PC-9 (cell line): ENCODE measurements at regions not wholly inside any gene's neighbourhood (a gene's known extent, or its start where the extent isn't known, plus 50 kb on each side); places are given as distances from the start of the nearest gene placed in this dataset.

Experiments used
- BruUV-seq: library from RNA; stranded (reverse); fragments of 400-500 nt; replicated peaks from 2 replicates; lab custom pipeline; 2021; lab: Mats Ljungman, UMichigan
- CTCF ChIA-PET: fragments of 300-600 bp; sonication (Branson Sonifier 250); formaldehyde crosslinking; loops from one replicate; lab custom pipeline; 2022; ENCODE audit warnings: antibody characterized with exemption; lab: Charles Lee
- POLR2A ChIA-PET: fragments of 300-600 bp; sonication (Branson Sonifier 250); formaldehyde crosslinking; loops from one replicate; lab custom pipeline; 2022; ENCODE audit warnings: antibody characterized with exemption; ENCODE audit not compliant: unreplicated experiment; lab: Charles Lee
- DNase-seq, 2 experiments: peaks; one replicate each; pipeline versions ENCODE4 v3.0.0 to v3.0.0-alpha.2; 2015 to 2022; ENCODE audit warnings: mixed read lengths in 1 of 2
- H2AFZ ChIP-seq: fragments of 200-600 bp; sonication (generic); 2 replicates; pipeline ENCODE4 v1.8.1; 2017; ENCODE audit warnings: antibody characterized with exemption
- H3F3A ChIP-seq: fragments of 200-600 bp; sonication (generic); 2 replicates; pipeline ENCODE4 v1.8.1; 2017; ENCODE audit warnings: antibody characterized with exemption, mild to moderate bottlenecking, low read depth; ENCODE audit not compliant: insufficient read depth
- H3K27ac ChIP-seq: fragments of 200-600 bp; sonication (generic); 2 replicates; pipeline ENCODE4 v1.6.1; 2016; ENCODE audit warnings: mixed run types
- H3K27me3 ChIP-seq: fragments of 200-600 bp; sonication (generic); 2 replicates; pipeline ENCODE4 v1.6.1; 2016; ENCODE audit warnings: low read depth, mixed run types; ENCODE audit not compliant: insufficient read depth
- H3K36me3 ChIP-seq: fragments of 200-600 bp; sonication (generic); 2 replicates; pipeline ENCODE4 v1.6.1; 2016; ENCODE audit warnings: low read depth, mixed run types
- H3K4me1 ChIP-seq: fragments of 200-600 bp; sonication (generic); replicated peaks from 2 replicates; pipeline ENCODE4 v1.6.1; 2016; ENCODE audit warnings: mixed run types; ENCODE audit not compliant: insufficient read depth
- H3K4me2 ChIP-seq: fragments of 200-600 bp; sonication (generic); 2 replicates; pipeline ENCODE4 v1.6.1; 2017; ENCODE audit warnings: mixed run types
- H3K4me3 ChIP-seq: fragments of 200-600 bp; sonication (generic); 2 replicates; pipeline ENCODE4 v1.6.1; 2016; ENCODE audit warnings: mixed run types
- H3K79me2 ChIP-seq: fragments of 200-600 bp; sonication (generic); 2 replicates; pipeline ENCODE4 v1.6.1; 2017; ENCODE audit warnings: low read depth, mixed run types
- H3K9me2 ChIP-seq: fragments of 200-600 bp; sonication (generic); 2 replicates; pipeline ENCODE4 v1.8.1; 2017; ENCODE audit warnings: mild to moderate bottlenecking; ENCODE audit not compliant: insufficient read depth
- H3K9me3 ChIP-seq: fragments of 200-600 bp; sonication (generic); 2 replicates; pipeline ENCODE4 v1.8.1; 2016; ENCODE audit warnings: low read depth; ENCODE audit not compliant: insufficient read depth
- H4K20me1 ChIP-seq: fragments of 200-600 bp; sonication (generic); 2 replicates; pipeline ENCODE4 v1.8.1; 2017; ENCODE audit not compliant: insufficient read depth
- CTCF ChIP-seq: fragments of 200-600 bp; sonication (generic); conservative IDR thresholded peaks from 2 replicates; pipeline ENCODE4 v1.6.1; 2017; ENCODE audit warnings: mixed run types, antibody characterized with exemption, mild to moderate bottlenecking, moderate library complexity
- EZH2 ChIP-seq: fragments of 200-600 bp; sonication (generic); IDR thresholded peaks from 2 replicates; pipeline ENCODE4 v1.8.0; 2017; ENCODE audit warnings: antibody characterized with exemption, low read depth
- intact Hi-C: fragments of 100-400 bp; cut with micrococcal nuclease; formaldehyde crosslinking; loops from one replicate; pipeline ENCODE4 v1.10.0; 2022; ENCODE audit not compliant: unreplicated experiment

GRCh38 chr1:61616830-61617229, 108.1 kb downstream of the TM2D1 start:
- Histone ChIP-seq H3K9me2 (no peaks in the 10 kb centered on the region), H4K20me1 (no peaks in the 10 kb centered on the region), H3K79me2 (no peaks in the 10 kb centered on the region), H3K27ac (no peak overlapping the region), H3K36me3 (no peaks in the 10 kb centered on the region), H3K4me1 (no peaks in the 10 kb centered on the region), H3K9me3 (no peaks in the 10 kb centered on the region), H3K4me2 (no peak overlapping the region), H2AFZ (no peak overlapping the region), H3K4me3 (no peak overlapping the region), H3K27me3 (no peaks in the 10 kb centered on the region), H3F3A (no peaks in the 10 kb centered on the region)
- intact Hi-C loops: no loop called here
- no TSS peak for BruUV-seq
- POLR2A ChIA-PET: no interaction called here
- CTCF ChIA-PET: no interaction called here
- no peak for DNase-seq
- TF ChIP-seq CTCF: no peak
- TF ChIP-seq EZH2: no peak

- Histone ChIP-seq H3K4me2 (no peak overlapping the region), H3K4me3 (no peak overlapping the region), H3K9me3 (no peaks in the 10 kb centered on the region; the same call in 1 of the 2 replicates), H2AFZ (no peak overlapping the region), H3K4me1 (no peaks in the 10 kb centered on the region), H3F3A (no peaks in the 10 kb centered on the region), H4K20me1 (no peaks in the 10 kb centered on the region), H3K9me2 (no peaks in the 10 kb centered on the region), H3K79me2 (no peaks in the 10 kb centered on the region), H3K36me3 (no peaks in the 10 kb centered on the region), H3K27me3 (no peaks in the 10 kb centered on the region), H3K27ac (no peak overlapping the region)
- ChIA-PET CTCF (no interaction called here), POLR2A (interaction anchor here (0.7 kb wide), 1 partner anchor 29 kb away, joined by 4 read pairs; no protein-coding TSS in a partner anchor)
- TF ChIP-seq CTCF (no peak), EZH2 (no peak)
- intact Hi-C loops: no loop called here
- no peak for DNase-seq
- no TSS peak for BruUV-seq
These were observed 112.3 kb downstream of the TM2D1 start for GRCh38 chr1:61612602-61613001.

- intact Hi-C loops: no loop called here
- TF ChIP-seq CTCF (no peak), EZH2 (no peak)
- Histone ChIP-seq H3K27me3 (no peaks in the 10 kb centered on the region), H3K9me2 (no peaks in the 10 kb centered on the region), H3K79me2 (no peaks in the 10 kb centered on the region), H3K36me3 (no peaks in the 10 kb centered on the region), H3K4me3 (no peak overlapping the region), H3F3A (no peaks in the 10 kb centered on the region), H3K4me1 (peaks cover 15% of the 10 kb centered on the region), H2AFZ (no peak overlapping the region), H3K27ac (no peak overlapping the region), H4K20me1 (no peaks in the 10 kb centered on the region), H3K4me2 (no peak overlapping the region), H3K9me3 (no peaks in the 10 kb centered on the region; the same call in 1 of the 2 replicates)
- DNase-seq: no peak
- ChIA-PET CTCF (no interaction called here), POLR2A (no interaction called here)
- no TSS peak for BruUV-seq
These were observed 115.9 kb downstream of the TM2D1 start for GRCh38 chr1:61609040-61609439.
